ENCODE measurements at regions not wholly inside any gene's neighbourhood (a gene's known extent, or its start where the extent isn't known, plus 50 kb on each side); places are given as distances from the start of the nearest gene placed in this dataset.

DNA sequence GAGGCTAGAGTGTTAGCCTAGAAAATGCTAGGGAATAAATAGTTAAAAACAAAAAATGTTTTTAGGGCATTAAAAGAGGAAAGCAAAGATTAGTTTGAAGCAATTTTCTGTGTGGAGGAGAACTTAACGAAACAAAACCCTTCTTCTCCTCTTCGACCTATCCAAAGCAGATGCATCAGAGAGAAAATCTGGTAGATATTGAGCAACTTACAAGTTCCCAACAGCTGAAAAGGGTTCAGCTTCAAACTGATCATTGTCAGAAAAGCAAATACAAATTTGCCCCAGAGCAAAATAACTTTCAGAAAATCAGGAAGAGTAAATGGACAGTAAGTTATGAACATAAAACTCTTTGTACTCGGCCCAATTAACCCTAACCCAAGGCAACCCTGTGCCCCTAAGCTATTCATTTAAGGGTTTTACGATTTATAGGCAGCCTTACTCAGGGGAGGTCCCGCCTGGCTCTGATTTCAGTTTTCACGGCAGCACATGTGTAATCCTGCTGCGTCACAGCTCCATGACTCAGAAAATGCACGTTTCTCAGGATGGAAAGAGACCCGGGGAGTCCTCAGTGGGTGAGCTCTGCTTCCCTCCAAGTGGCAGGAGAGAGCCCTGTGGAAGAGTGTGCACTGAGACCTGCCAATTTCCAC is 405.7 kb upstream of the SALL1 start (continued):
- no peak for TF ChIP-seq ETS1 (IDR thresholded peaks at IDR 0.05)
- no peak for TF ChIP-seq POLR2AphosphoS5 (IDR thresholded peaks at IDR 0.05; ENCODE audit: low read depth)
- TF ChIP-seq STAT1 (IDR thresholded peaks at IDR 0.05; ENCODE audit: unreplicated experiment), result no peak
- TF ChIP-seq CREB1 (CRISPR knock-in tag; IDR thresholded peaks at IDR 0.05; ENCODE audit: low read depth), result no peak

GRCh38 chr16:51553910-51554309 is 402.8 kb upstream of the SALL1 start:
- no peaks in the 10 kb centered on the region for H3K9me3 Mint-ChIP-seq

DNA sequence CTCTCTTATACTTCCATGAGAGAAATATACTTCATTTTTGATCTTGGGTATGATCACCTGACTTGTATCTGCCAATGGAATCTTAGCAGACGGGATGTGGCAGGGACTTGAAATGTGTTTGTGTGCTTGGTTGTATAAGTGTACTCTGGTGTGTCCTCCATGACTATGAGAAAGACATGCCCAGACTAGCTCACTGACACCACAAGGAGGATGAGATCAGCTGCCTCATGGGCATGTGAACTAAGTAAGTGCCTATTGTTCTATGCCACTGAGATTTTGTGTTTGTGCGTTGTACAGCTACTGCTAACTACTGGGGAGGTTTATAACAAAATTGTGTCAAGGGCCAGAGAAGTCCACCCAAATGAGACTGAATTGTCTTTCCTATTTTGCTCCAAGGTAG is 402.2 kb upstream of the SALL1 start:
- H3F3A ChIP-seq (replicated peaks; ENCODE audit: low read depth), result no peaks in the 10 kb centered on the region
- H4K20me1 ChIP-seq (replicated peaks; ENCODE audit: insufficient read depth), result no peaks in the 10 kb centered on the region
- no peaks in the 10 kb centered on the region for H3K79me2 ChIP-seq (replicated peaks; ENCODE audit: insufficient read depth)
- no peak for ATAC-seq
- no peaks in the 10 kb centered on the region for H3K27me3 ChIP-seq (ENCODE audit: insufficient read depth)
- H3K27ac Mint-ChIP-seq, result no peak overlapping the region
- H3K36me3 ChIP-seq (ENCODE audit: insufficient read depth), result no peaks in the 10 kb centered on the region
- H3K27ac ChIP-seq (ENCODE audit: low read depth), result no peak overlapping the region
- peaks cover 6% of the 10 kb centered on the region for H3K27me3 Mint-ChIP-seq (ENCODE audit: insufficient read depth, low read depth, poor library complexity)
- DNase-seq (ENCODE audit: low spot score), result no peak
- H3K4me1 Mint-ChIP-seq, result no peaks in the 10 kb centered on the region; the same call in 2 of the 3 replicates
- H2AFZ ChIP-seq, result no peak overlapping the region
- H3K9me3 Mint-ChIP-seq, result no peaks in the 10 kb centered on the region
- H3K4me2 ChIP-seq, result no peak overlapping the region
- no peaks in the 10 kb centered on the region for H3K36me3 Mint-ChIP-seq (ENCODE audit: low read depth)
- H3K4me3 Mint-ChIP-seq, result no peak overlapping the region
- H3K4me3 ChIP-seq, result no peak overlapping the region
- H3K4me1 ChIP-seq (ENCODE audit: insufficient read depth), result no peaks in the 10 kb centered on the region
- H3K9me2 ChIP-seq (ENCODE audit: insufficient read depth), result peaks cover 11% of the 10 kb centered on the region
- no peak for TF ChIP-seq STAT1 (IDR thresholded peaks at IDR 0.05; ENCODE audit: unreplicated experiment)
- TF ChIP-seq ZNF462 (CRISPR knock-in tag; IDR thresholded peaks at IDR 0.05), result no peak
- no peak for TF ChIP-seq NANOG (IDR thresholded peaks at IDR 0.05; ENCODE audit: borderline replicate concordance)
- TF ChIP-seq REST (IDR thresholded peaks at IDR 0.05; ENCODE audit: unreplicated experiment), result no peak
- TF ChIP-seq ZNF114 (CRISPR knock-in tag; IDR thresholded peaks at IDR 0.05), result no peak

More at GRCh38 chr16:51553910-51554309, 402.8 kb upstream of the SALL1 start:
- Histone ChIP-seq H2AFZ (no peak overlapping the region), H3K4me1 (ENCODE audit: insufficient read depth) (no peaks in the 10 kb centered on the region), H3K36me3 (ENCODE audit: insufficient read depth) (no peaks in the 10 kb centered on the region), H3K27ac (ENCODE audit: low read depth) (no peak overlapping the region), H3K79me2 (replicated peaks; ENCODE audit: insufficient read depth) (no peaks in the 10 kb centered on the region), H3K4me2 (no peak overlapping the region), H3K4me3 (no peak overlapping the region), H3K27me3 (ENCODE audit: insufficient read depth) (no peaks in the 10 kb centered on the region), H3K9me2 (ENCODE audit: insufficient read depth) (peaks cover 8% of the 10 kb centered on the region), H3F3A (replicated peaks; ENCODE audit: low read depth) (no peaks in the 10 kb centered on the region), H4K20me1 (replicated peaks; ENCODE audit: insufficient read depth) (no peaks in the 10 kb centered on the region)
- ATAC-seq (no peak), DNase-seq (ENCODE audit: low spot score) (no peak)
- Mint-ChIP-seq H3K27ac (no peak overlapping the region), H3K27me3 (ENCODE audit: insufficient read depth, low read depth, poor library complexity) (peaks cover 8% of the 10 kb centered on the region), H3K36me3 (ENCODE audit: low read depth) (no peaks in the 10 kb centered on the region), H3K4me3 (no peak overlapping the region), H3K4me1 (no peaks in the 10 kb centered on the region; the same call in 2 of the 3 replicates)
- no peak for TF ChIP-seq NANOG (IDR thresholded peaks at IDR 0.05; ENCODE audit: borderline replicate concordance)
